Stimulated activated CD4-positive, alpha-beta T cell treated with anti-CD3 and anti-CD28 coated beads, TNF-alpha, amount 100 ng/mL, for 24 hours (primary cell): ENCODE measurements at regions not wholly inside any gene's neighbourhood (a gene's known extent, or its start where the extent isn't known, plus 50 kb on each side); places are given as distances from the start of the nearest gene placed in this dataset.
A peak's percentile ranks its signal among the peaks of the same experiment; 100 is the strongest.

Experiments
- DNase-seq, 3 experiments: peaks; one replicate each; pipeline ENCODE4 v3.0.0-alpha.2; 2020; ENCODE audit warnings: low read depth in 3 of 3

DNA sequence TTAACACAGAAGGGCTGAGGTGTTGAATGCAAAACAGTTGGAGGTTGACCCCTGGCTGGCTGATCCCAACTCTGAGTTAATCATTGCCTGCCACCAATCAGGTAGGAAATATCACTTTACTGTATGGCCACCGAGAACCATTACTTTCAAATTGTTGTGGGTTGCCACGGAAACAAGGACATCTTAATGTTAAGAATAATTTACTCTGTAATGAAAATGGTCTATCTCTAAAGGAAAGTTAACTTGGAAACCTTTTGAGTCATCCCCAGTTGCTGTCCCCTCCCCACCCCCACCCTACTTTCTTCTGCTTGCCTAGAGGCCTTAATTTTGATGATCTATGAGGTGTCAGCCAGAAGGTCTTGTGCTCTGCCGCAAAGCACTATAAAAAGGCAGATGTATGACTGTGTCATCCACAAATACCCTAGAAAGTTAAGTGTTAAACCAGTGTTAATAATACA is 78.7 kb upstream of the SNRK start:
- DNase-seq = no peak

DNA sequence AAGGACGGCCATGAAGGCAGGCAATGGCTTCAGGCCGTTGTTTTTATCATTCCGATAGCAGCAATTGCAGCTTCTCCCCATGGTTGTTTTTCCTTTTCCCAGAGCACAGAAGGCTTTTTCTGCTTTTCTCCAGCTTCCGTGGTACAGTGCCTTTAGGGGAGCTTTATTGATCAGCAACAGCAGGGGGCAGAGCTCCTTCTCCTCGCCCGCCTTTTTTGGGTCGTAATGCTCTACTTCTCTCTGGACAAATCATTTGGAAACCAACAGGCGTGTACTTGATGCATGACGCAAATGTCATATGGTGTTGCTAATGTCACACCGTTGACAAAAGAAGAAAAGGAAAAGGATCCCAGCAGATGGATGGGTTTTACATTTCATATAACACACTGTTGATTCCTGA is 79.7 kb upstream of the SNRK start:
- no peak for DNase-seq

DNA sequence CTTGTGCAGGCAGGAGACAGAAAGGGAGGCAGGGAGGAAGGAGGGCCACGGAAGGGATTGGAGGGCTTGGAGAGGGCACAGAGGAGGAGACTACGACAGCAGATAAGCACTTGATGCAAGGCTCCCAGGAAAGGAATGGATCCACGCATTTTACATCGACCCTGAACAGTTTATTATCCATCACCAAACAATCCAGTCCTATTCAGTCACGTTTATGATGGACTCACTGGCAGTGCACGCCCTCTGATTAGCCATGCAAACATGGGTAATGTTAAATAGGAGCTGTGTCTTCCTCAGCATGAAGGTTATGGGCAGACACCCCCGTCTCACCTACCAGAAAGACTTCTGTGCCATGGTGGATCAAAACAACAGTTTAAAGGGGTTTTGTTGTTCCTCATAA is 80.2 kb upstream of the SNRK start:
- DNase-seq = no peak

DNA sequence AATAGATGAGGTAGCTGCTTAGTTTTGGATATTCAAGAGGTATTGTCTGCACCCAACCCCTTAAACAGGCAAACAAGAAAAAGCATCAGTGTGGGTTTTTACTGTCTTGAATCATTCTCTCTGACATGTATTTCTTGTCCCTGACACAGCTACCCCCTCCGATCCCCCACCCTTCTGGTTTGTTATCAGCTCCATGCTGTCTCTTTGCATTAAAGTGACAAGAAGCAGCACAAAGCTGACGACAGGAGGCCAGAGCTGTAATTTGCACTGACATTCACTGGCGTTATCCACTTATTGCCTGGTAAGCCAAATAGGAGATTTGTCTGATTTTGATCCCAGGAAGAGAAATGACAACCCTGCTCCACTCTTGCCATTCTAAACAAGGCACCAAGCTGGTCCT is 83.3 kb upstream of the SNRK start:
- no peak for DNase-seq

DNA sequence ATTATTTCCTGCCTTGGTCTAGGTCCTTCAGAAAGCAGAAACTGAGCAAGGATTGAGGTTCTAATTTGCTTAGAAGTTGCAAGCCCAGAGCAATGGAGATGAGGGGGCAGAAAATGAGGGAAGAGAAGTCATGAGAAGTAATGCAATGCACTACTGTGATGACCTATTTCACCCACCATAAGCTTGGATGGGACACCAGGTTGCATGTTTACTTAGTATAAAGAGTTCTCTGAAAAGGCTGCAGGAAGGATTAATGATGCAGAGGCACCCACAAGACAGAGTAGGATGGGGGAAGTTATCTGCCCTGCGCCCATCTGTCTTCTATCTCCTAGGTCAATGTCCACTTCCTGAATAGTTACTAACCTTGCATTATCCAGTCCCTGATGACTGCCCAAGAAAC is 84.8 kb upstream of the SNRK start:
- no peak for DNase-seq

DNA sequence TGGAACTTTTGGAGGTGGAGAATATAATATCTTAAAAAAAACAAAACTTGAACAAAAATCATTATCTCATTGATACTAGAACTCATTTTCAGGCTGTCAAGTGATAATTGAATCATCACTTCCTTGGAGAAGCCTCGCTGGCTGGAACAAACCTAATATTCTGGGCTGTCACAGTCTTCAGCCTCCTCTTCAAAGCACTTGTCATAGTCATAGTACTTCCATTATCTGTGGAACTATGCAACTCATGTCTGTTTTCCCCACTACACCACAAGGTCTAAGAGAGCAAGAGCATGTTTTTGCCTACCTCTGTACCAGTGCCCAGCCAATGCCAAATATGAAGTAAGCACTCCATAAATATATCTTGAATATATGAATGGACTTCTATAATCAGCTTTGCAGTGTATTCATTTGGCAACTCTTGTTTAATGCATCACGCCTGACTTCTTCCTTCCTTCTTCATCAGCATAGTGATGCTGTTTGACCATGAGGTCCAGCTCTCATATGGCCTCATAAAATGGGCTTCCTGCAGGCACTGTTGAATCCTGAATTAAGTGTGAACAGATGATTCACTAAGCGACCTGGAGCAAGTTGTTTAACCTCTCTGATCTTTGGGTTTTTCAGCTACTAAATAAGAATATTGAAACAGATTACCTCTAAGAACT is 86.6 kb upstream of the SNRK start:
- no peak for DNase-seq

DNA sequence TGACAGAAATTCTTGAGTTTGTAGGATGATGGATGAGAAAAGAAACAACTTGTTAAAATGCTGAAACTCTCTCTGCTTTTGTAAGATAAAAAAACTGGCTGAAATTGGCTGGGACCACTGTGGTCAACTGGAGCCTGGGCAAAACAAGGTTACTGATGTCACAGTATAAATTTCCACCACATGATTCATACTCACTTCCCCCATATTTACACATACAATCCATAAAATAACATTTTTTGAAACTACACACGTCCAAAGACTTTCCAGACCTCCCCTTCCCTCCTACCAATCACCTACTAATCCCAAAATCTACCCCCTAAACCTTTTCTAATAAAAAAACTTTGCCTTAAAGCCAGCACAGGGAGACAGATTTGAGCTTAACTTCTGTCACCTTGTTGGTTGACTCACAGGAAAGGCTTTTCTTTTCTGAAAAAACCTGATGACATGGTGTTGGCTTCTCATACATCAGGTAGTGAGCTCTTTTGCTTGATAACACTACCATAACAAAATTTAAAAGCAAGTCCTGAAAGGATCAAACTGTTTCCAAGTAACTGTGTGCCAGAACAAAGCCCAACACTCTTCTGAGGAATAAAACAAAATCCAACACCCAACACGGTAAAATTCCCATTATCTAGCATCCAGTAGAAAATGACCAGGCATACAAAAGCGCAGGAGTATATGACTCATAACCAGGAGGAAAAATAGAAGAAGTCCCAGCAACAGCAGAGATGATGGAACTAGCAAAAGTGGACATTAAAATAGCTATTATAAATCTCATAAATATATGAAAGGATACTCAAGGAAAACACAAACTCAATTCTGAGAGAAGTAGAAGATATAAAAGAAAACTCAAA is 87.3 kb upstream of the SNRK start:
- no peak for DNase-seq

DNA sequence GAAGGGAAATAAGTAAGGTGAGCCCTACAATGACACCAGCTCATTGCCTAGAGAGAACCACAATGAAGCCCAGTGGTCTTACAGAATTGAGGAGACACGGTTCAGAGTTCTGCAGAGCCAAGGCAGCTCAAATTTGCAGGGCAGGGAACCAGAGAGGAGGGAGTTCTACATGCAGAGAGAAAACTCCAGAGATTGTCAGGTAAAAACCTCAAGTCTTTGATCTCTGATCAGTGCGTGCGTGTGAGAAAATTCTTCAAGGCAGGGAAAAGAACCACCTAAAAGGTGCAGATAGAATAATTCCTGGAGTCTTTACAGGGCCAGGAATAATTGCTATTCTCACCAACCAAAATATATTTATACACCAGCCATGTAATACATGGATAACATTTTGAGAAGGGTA is 88.0 kb upstream of the SNRK start:
- no peak for DNase-seq

DNA sequence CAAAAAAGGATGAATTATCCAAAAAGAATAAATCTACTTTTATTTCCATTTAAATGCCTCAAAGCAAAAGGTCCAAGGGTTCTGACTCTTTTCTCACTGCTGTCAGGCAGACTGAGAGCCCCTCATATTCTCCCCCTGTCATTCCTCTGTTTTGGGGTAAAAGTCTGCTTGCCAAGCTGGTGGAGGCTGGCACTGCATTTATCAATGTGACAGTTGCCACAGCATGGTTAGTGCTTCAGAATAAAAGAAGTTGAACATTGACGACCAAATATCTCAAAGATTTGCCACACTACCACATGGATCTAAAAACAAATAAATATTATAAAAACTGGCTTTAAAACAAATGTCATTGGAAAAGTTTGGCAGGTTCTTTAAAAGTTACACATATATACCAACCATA is 89.2 kb upstream of the SNRK start:
- no peak for DNase-seq

DNA sequence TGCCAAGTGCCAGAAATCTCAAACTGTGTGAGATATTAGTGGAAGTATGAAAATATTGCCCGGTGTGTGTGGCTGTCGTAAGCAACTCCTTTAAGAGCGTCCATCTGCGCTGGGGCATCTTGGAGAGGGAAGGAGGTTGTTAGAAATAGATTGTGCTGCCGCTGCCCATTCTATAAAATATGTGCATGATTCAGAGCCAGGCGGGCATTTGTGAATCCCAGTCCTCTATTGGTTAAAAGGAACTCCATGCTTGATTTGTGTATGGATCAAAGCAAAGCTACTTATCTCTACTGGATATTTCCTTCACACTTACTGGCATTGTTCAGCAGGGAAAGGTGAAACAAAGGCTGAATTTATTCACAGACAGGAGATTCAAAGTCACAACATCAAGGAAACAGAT is 89.6 kb upstream of the SNRK start:
- no peak for DNase-seq

DNA sequence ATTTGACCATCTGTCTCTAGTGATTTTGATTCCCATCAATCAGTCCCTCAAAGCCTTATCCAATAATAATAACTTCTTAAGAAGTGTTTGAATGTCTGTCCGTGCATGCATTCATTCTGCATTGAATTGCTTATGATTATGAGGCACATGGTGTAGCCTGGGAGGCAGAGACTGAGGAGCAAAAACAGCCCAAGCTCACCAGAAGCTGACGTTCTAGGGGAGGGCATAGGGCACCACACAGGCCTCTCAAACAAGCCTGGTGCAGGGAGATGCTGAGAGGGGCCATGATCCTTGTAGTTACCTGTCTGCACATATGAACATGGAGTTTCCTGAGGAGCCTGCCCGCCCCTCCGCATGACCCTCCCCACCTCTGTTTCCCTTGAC is 89.2 kb upstream of the POMGNT2 start:
- DNase-seq = no peak

DNA sequence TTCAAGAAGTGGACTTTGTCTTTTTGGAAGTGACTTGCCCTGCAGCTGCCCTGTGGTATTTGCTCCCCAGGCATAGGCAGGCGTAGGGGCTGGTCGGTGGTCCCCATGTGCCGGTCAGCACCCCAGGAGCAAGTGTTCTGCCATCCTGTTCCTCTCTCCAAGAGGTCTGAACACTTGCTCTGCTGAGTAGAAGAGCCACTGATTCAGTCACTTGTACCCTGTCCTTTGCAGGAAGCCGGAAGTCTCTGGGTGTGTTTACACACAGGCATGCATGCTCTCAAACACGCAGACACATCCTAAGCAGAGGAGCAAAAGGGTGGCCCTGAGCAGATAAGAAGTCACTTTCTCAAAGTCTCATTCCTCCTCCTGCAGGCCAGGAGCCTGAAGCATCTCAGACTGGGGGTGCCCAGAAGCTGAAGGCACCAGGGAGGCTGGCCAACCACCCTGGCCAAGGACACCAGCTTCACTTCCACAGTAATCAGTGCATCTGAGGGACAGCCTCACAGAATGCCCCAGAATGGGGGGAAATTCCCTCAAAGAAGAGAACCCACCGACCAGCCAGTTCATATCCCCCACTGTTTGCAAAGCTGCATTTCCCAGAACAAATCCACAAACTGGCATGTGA is 88.7 kb upstream of the POMGNT2 start:
- DNase-seq = no peak

DNA sequence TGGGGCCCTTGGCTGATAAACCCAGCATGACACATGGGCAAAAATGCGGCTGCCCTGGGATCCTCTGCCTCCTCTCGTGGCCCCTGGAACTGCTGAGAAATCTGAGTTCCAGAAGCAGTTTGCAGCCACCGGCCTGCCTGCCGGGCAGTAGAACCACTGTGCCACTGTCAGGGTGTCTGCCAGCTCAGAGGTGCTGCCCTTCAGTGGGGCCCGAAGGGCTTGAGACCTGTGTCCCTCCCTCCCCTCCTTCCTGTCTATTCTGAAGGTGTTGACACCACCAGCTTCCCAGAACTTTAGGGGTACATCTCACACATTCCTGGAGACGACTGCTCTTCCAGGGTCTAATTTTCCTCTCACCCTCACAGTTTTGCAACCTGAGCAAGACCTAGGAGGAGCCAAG is 88.2 kb upstream of the POMGNT2 start:
- no peak for DNase-seq

DNA sequence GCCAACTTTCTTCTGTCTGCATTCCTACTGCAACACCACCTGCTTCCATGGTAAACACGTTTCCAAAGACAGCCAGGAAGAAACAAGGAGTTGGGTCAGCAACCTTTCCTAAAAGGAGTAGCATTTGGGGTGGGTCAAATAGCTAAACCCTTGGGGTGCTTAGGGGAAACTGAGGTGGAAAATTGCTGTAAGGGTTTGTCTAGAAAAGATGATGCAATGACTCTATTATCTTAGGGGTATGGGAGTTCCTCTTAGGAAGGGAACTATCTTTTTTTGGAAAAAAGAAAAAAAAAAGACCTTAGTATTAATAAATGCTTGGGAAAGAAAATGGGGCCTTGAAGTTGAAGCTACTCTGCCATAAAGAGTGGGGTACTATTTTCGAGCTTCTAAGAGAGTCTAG is 86.1 kb upstream of the POMGNT2 start:
- DNase-seq = no peak

DNA sequence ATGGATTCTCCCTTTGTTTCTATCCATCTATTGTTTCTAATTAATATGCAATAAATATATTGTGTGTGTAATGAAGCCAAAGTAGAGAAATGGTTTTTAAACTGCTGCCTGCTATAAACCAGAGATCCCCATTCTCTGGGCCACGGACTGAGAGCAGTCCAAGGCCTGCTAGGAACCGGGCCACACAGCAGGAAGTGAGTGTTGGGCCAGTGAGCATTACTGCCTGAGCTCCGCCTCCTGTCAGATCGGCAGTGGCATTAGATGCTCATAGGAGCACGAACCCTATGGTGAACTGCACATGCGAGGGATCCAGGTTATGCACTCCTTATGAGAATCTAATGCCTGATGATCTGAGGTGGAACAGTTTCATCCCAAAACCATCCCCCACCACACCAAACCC is 85.2 kb upstream of the POMGNT2 start:
- no peak for DNase-seq

DNA sequence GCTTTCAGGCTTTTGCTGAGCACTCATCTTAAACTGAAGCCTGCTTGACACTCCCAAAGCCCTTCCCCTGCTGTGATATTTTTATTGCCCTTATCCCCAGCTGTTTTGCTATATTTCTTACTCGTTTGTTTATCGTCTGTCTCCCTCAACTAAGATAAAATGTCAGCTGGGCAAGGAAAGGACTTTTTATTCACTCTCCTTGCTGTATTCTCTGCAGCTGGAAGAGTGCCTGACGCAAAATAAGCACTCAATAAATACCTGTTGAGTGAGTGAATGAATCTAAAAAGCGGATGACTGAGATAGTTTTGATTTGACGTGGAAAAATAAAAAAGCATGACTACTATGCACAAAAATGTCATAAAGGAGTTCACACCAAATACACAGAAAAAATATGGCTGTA is 84.8 kb upstream of the POMGNT2 start:
- DNase-seq = no peak

DNA sequence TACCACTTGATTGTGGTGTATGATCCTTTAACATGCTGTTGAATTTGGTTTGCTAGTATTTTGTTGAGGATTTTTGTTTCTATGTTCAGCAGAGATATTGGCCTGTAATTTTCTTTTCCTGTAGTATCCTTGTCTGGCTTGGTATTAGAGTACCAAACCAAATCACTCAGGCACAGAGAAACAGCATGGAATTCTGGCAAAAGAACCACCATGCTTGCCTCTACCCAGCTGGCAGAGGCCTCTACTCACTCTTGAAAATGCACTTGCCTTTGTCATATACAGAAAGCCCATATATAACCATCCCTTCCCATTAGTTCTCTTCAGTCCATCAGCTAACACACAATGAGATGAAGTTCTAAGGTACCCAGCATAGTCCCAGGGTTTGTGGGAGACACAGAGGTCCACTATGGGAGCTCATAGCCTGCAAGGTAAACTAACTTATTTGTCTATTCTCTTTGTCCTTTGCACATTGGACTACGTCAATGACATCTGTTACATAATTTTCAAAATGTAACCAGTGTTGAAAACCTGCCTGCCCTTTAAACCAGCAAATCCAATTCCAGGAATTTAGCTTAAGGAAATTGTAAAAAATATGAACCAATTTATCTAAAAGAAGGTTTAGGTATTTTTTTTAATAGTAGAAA is 82.1 kb upstream of the POMGNT2 start:
- no peak for DNase-seq

DNA sequence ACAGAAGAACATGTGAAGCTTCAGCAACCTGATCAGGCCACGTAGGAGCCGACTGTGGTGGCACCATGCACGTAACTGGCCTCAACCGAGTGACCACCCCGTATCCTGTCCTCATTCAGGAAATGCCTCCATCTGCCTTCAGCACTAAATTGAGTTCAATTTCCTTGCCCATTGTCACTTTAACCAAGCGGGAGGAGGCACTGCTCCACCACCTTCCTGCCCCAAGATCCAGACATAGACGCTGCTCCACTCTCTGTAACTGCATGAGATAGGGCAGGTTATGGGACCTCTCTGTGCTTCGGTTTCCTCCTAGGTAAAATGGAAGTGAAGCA is 80.1 kb upstream of the POMGNT2 start:
- no peak for DNase-seq

DNA sequence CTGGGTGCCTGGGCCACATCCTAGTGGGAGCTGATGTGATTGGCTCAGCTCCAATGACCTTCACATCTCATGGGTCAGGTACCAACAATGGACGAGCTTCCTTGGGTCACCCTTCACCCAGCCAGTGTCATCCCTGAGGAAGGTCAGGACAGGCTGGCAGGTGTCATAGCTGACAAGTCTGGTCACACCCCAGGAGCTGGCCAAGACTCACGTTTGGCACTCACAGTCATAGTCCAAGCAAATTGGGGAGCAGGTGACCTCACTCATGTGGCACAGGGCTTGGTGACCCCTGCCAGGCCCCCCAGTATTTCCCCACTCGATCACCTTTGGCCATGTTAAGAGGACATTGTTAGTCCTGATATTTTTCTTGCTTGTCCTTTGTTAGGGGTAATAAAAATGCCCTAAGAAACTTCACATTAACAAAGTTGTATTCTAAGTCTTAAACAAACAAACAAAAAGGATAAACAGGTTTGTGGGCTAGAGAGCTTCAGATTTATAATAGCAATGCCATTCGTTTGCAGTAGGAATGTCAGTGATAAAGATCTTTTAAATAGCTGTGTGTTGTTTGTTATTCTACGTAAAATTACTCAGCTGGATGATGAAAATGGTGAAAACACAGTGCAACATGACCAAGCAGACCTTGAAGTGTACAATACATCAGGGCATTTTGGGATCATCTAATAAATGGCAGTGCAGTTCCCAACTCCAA is 79.5 kb upstream of the POMGNT2 start:
- DNase-seq = no peak

DNA sequence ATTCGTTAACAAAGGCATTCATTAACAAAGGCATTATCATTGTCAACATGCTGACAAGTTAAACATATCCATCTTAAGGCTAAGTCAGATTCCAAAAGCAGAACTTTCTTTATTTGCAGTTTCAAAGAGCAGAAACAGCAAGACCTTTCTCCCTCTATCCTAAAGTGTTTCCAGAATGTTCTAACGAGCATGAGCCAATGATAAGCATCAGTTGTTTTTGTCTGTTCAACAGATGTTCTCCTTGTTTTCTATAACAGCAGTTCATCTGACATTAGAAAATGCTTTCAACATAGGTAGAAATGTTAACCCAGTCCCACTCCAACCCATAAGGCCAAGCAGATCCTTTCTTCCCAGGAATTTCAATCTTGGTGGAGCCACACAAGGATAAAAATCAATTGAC is 77.6 kb upstream of the POMGNT2 start:
- DNase-seq = no peak

DNA sequence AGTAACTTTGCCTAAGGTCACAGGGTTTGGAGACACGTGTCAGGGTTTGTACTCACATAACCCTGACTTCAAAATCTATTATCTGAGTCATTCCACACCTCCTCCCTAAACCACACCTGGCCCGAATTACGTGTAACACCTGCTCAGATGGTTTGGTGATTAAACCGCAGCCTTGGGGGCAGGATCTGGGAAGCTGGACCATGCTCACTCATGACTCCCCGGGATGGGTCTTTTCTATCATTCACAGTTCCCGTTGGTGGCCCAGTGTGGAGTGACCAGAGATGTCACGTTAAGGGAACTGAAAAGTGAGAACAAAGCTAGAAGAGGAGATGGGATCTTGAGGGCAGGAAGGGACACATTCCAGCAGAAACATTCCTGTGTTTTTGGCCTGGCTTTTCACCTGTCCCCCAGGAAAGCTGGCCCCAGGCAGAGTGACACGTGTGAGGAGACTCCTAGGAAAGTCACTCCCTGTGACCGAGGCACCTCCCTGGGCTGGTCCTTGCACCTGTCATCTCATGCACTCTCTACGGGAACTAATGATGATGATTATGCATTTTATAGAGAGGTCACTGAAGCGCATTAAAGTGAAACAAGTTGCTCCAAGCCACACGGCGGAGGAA is 75.4 kb upstream of the POMGNT2 start:
- DNase-seq = peak in 2 of 3 experiments; percentile 19 to 40

DNA sequence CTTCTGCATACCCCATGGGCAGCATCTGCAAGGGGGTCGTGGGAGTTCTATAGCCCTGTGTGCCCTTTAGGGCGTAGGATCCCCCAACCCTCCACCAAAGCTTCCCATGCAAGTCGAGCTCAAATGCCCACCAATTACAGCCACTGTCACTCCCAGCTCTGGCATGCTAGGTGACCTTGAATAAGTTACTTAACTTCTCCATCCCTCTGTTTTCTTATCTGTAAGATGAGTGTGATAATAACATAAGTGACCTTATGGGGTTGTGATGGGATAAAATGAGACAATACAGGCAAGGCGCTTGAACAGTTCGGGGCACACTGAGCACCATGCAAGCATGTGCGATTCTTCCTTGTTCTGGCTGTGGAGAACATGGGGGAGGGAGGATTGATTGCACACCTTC is 74.8 kb upstream of the POMGNT2 start:
- no peak for DNase-seq
